GM21717 (cell line): ENCODE measurements at regions not wholly inside any gene's neighbourhood (a gene's known extent, or its start where the extent isn't known, plus 50 kb on each side); places are given as distances from the start of the nearest gene placed in this dataset.

ENCODE experiments used
- ATAC-seq: cut with Tn5 transposase; IDR thresholded peaks from one replicate; pipeline ENCODE4 v1.9.1; 2021; ENCODE audit warnings: mild to moderate bottlenecking, moderate library complexity; ENCODE audit not compliant: unreplicated experiment

- ATAC-seq: no peak
These were observed 210.8 kb downstream of the HNMT start for GRCh38 chr2:138175066-138175465.

DNA sequence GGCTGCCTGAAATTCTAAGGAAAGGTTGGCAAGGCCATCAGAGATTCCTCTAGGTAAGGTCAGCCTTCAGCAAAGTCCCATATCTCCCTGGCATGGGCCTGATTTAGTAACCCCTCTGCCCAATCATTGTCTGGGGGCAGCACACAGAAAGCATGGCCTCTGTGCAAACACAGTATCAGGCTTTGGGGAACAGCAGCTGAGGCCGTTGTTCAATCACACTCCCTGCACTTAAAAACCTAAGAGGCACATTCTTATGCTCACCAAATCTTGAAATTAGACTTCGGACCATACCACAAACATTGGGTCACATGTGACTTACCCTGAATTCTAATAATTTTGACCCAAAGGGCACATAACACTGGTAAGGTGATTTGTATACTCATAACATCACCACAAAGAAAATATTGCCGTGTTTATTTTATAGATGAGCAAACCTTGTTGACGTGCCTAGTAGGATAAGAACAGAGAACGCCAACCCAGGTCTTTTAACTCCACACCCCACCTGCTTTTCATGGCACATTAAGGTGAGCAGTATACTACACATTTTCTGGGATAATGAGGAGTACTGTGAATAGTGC lies 212.7 kb downstream of the HNMT start:
- ATAC-seq: no peak

DNA sequence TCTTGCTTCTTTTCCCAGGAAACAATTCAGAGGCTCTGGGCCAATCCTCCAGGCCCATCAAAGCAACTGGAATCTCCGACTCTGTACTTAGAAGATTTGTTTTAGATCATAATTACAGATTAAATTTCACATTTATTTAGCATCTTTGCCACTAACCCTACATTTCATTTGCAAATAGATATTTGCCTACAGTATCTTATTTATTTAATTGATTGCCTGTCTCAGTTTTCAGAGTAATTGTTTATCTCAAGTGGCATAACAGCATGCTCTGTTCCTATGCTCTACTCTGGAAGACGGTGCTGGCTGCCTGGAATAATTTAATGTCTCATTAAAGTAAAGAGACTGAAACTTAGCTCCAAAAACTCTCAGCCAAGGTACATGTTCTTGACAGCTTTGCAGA lies 213.4 kb downstream of the HNMT start:
- no peak for ATAC-seq

GRCh38 chr2:138180692-138181386 lies 216.6 kb downstream of the HNMT start:
- ATAC-seq: no peak

DNA sequence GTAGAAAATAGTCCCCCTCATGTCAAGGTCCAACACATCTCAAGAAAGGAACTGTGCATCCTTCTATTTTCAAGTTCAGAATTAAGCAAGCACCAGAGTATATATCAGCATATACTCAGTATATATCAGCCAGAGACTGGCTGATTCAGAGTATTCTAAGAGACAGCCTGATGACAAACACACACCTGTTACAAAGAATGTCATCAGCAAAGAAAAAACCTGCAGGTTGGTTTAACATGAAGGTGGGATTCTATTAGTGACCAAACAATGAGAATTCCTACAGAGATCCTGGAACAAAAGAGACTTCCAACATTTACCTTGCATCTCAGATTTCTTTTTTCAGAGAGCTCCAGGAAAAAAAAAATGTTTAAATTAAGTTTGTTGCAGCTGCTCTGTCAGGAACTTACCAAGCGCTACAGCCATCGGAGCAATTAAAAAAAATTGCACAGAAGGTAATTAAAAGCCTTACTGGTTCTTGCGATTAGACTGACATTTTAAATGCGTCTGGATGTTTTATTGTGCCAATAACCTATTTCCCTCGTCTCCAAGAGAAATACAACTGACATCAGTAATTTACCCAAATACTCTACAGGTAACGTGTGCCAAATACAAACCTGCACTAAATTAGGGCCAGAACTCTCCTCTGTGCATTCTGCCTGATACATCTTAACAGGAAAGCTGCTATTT lies 218.1 kb downstream of the HNMT start:
- ATAC-seq: no peak

- ATAC-seq: no peak
These were observed 218.7 kb downstream of the HNMT start for GRCh38 chr2:138182937-138183312.

DNA sequence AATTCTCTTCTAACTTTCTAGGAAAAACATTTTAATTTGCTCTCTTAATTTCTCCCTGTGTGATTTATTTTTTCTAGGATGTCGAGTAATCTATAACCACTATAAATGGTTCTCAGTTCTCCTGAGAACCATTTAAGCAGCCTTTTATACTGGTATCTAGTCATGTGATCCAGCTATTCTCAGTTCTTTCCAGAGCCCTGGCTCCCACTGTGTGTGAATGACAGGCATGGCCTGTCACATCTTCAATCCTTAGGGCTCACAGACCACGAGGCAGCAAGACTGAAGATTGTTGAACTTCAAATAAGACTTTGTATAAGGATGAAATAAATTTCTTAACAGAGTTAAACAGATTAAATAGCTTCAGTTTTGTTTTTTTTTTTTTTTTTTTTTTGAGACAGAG lies 219.4 kb downstream of the HNMT start:
- ATAC-seq: no peak

DNA sequence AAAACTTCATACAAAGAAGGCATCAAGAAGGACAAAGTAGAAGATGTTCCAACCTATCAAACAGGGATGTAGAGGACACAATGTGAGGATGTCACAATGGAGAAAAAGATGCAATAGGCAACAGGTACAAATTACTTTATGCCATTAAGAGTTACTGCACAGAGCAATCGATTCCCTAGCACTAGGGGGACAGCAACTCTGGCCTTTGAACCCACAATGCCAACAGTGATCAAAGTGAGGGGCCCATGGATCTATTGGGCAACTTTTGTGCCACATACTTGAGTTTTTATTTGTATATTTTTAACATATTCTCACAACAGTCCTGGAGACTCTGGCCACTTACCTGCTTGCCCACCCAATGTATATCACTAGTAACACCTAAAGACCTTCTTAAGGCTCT lies 220.2 kb downstream of the HNMT start:
- no peak for ATAC-seq

GRCh38 chr2:138185827-138186226 lies 221.6 kb downstream of the HNMT start:
- no peak for ATAC-seq

GRCh38 chr2:138187221-138187620 lies 222.9 kb downstream of the HNMT start:
- ATAC-seq: no peak

- ATAC-seq: no peak
These were observed 226.7 kb downstream of the HNMT start for GRCh38 chr2:138190999-138191398.

GRCh38 chr2:138193416-138194213 lies 229.3 kb downstream of the HNMT start:
- ATAC-seq: no peak

DNA sequence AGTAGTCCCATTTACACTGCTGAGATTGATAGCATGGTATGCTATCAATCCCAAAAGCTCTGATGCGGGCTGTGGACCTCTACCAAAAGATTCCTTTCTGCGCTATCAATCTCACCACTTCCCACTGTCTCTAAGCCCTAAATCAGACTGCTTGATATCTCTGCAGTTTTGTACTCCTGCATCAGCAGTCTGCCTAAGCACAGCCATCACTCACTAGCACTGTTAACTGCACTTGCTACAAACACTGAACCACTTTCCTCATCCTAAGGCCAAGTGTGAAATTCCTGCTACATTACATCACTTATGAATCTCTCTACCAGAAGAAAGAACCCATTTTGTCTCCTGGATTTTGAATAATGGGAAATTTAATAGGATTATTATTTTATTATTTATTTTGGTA lies 237.0 kb downstream of the HNMT start:
- no peak for ATAC-seq

- ATAC-seq: no peak
These were observed 238.5 kb downstream of the HNMT start for GRCh38 chr2:138202762-138203161.

GRCh38 chr2:138205281-138205680 lies 241.0 kb downstream of the HNMT start:
- no peak for ATAC-seq

DNA sequence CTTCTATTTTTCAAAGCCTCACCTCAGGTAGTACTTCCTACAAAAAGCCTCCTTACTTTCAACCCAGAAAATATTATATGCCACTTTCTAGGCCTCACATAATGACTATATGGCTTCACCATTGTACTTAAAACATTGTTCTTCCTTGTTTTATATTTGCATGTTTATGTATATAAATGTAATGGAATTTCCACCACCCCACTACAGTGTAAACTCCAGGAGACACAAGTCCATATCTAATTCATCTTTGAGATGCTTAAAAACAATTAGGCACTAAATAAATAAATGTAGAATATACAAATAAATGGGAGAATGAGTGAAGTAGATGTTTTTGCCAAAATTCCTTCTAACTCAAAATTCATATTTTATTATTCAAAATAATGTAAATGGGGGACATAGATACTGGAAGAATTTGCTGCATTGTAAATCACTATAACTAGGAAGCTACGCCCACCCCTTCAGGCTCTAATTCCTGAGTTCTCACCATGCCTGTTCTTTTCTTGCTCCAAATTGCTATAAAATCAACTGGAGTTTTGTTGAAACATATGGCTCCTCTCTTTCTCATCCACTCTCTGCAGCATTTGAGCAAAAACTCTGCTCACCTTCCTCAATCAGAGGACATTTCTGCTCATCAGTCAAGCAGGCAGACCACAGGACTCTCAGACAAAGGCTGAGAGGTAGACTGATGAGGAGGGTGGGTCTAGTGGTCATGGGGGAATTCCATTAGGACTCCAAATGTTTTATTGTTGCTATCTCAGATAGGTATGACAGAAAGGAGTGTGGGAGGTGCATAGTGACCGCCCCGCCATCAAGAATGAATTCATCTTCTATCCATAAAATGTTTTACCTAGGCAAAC lies 243.0 kb downstream of the HNMT start:
- ATAC-seq: no peak

GRCh38 chr2:138209009-138209408 lies 244.7 kb downstream of the HNMT start:
- ATAC-seq: no peak

DNA sequence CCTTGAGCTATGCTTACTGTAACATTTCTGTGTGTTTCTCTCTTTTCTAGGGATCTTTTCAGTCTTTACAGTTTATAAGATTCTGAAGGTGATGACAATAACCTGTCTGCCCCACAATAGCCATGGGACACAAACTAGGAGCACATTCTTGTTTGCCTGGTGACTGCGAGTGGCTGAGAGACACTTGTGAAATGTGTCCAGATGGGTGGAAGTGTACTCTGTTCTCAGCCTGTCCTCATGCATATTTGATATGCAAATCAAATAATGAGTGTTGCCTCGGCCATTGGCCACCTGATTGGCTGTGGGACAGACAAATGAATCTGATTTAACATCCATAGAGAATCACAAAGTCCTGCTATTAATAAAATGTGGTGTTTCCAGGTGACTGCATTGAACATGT lies 246.2 kb downstream of the HNMT start:
- ATAC-seq: no peak

DNA sequence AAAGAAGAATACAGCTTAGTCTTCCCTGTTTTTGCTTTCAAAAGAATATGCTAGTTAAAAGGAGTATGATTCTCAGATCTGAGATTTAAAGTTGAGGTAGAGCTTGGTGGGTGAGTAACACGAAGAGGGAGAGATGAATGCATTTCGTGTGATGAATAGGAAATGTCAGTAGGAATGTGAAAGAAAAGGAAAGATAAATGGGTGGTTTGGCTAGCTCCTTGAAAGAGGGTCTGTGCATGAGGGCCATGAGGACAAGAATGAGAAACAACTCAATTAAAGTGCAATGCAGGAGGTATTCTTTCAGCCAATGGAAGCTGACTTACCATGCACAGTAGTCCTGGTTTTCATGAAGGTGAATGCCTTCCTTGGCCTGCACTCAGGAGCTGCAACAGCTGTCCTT lies 248.2 kb downstream of the HNMT start:
- no peak for ATAC-seq

DNA sequence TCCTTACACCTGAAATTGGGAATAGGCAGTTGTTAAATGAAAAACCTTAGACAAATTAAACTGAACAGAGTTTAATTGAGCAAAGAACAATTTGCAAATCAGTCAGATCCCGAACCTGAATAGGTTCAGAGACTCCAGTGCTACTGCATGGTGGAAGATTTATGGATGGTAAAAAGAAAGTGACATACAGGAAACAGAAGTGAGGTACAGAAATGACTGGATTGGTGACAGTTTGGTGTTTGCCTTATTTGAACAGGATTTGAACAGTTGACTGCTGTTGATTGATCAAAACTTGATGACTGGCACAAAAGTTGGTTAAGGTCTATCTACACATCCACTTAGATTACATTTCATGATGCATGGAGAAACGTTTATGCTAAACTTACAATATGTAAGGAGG lies 248.8 kb downstream of the HNMT start:
- no peak for ATAC-seq

DNA sequence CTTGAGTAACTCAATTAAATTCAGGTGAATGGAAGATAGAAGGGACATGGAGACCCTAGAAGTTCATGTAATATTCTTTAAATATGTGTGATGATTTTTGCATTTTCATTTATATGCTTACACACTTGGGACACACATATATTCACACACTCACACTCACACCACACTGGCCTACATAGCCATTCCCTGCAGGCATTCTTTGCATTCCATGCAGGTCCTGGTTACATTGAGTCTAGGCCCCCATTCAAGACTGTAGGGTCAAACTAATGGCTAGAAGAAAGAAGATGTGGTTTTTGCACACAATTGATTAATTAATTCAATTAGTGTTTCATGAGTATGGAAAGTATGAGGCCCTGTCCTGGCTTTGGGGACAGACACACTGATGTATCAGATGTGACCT lies 249.4 kb downstream of the HNMT start:
- no peak for ATAC-seq
